PC-3 (cell line): ENCODE measurements at regions not wholly inside any gene's neighbourhood (a gene's known extent, or its start where the extent isn't known, plus 50 kb on each side); places are given as distances from the start of the nearest gene placed in this dataset.

Experiments used
- ATAC-seq: fragments of 200-7000 bp; cut with Tn5 transposase; 2 replicates; pipeline ENCODE4 v1.9.1; 2020; ENCODE audit warnings: mild to moderate bottlenecking, moderate library complexity
- BruUV-seq: library from RNA; stranded (reverse); fragments of 400-500 nt; replicated peaks from 2 replicates; lab custom pipeline; 2021; lab: Mats Ljungman, UMichigan
- CTCF ChIA-PET: fragments of 300-600 bp; sonication (Branson Sonifier 250); formaldehyde crosslinking; loops from one replicate; lab custom pipeline; 2022; ENCODE audit warnings: antibody characterized with exemption; lab: Charles Lee
- POLR2A ChIA-PET: fragments of 300-600 bp; sonication (Branson Sonifier 250); formaldehyde crosslinking; loops from one replicate; lab custom pipeline; 2022; ENCODE audit warnings: antibody characterized with exemption; ENCODE audit not compliant: unreplicated experiment; lab: Charles Lee
- DNase-seq: peaks from one replicate; pipeline ENCODE4 v3.0.0-alpha.2; 2015
- H2AFZ ChIP-seq: fragments of 300-600 bp; sonication (generic); 2 replicates; pipeline ENCODE4 v1.6.0; 2016; ENCODE audit warnings: antibody characterized with exemption, low read length
- H3F3A ChIP-seq: fragments of 300-600 bp; sonication (generic); one replicate; pipeline ENCODE4 v1.6.0; 2017; ENCODE audit warnings: antibody characterized with exemption, low read length, control low read depth, mild to moderate bottlenecking; ENCODE audit not compliant: unreplicated experiment
- H3K27ac ChIP-seq: fragments of 300-600 bp; sonication (generic); 2 replicates; pipeline ENCODE4 v1.5.1; 2016; ENCODE audit warnings: mild to moderate bottlenecking, low read length
- H3K27me3 ChIP-seq: fragments of 300-600 bp; sonication (generic); 2 replicates; pipeline ENCODE4 v1.6.1; 2016; ENCODE audit warnings: low read length, mixed read lengths
- H3K36me3 ChIP-seq: fragments of 300-600 bp; sonication (generic); 2 replicates; pipeline ENCODE4 v1.6.1; 2016; ENCODE audit warnings: low read depth, mixed run types, low read length, mixed read lengths
- H3K4me1 ChIP-seq: fragments of 300-600 bp; sonication (generic); 2 replicates; pipeline ENCODE4 v1.5.1; 2016; ENCODE audit warnings: low read length; ENCODE audit not compliant: insufficient read depth
- H3K4me2 ChIP-seq: fragments of 300-600 bp; sonication (generic); 2 replicates; pipeline ENCODE4 v1.6.0; 2016; ENCODE audit warnings: low read length
- H3K4me3 ChIP-seq: fragments of 300-600 bp; sonication (generic); 2 replicates; pipeline ENCODE4 v1.5.1; 2016; ENCODE audit warnings: mild to moderate bottlenecking, low read length, mixed read lengths
- H3K79me2 ChIP-seq: fragments of 300-600 bp; sonication (generic); 2 replicates; pipeline ENCODE4 v1.6.1; 2017; ENCODE audit warnings: low read length, mixed read lengths
- H3K9ac ChIP-seq: fragments of 300-600 bp; sonication (generic); 2 replicates; pipeline ENCODE4 v1.6.0; 2016; ENCODE audit warnings: mild to moderate bottlenecking, low read length
- H3K9me2 ChIP-seq: fragments of 300-600 bp; sonication (generic); replicated peaks from 2 replicates; pipeline ENCODE4 v1.6.1; 2016; ENCODE audit warnings: mixed run types, low read length, mixed read lengths
- H3K9me3 ChIP-seq: fragments of 300-600 bp; sonication (generic); 2 replicates; pipeline ENCODE4 v1.6.1; 2016; ENCODE audit warnings: low read length, mixed read lengths
- H4K20me1 ChIP-seq: fragments of 300-600 bp; sonication (generic); 2 replicates; pipeline ENCODE4 v1.6.1; 2016; ENCODE audit warnings: low read length, mixed read lengths
- EZH2 ChIP-seq: fragments of 300-600 bp; sonication (generic); IDR thresholded peaks from one replicate; pipeline ENCODE4 v1.6.1; 2017; ENCODE audit warnings: antibody characterized with exemption, mild to moderate bottlenecking, low read length; ENCODE audit not compliant: unreplicated experiment
- EZH2phosphoT487 ChIP-seq: fragments of 300-600 bp; sonication (generic); IDR thresholded peaks from 2 replicates; pipeline ENCODE4 v1.6.1; 2018; ENCODE audit warnings: mild to moderate bottlenecking, antibody characterized with exemption, low read length, borderline replicate concordance
- intact Hi-C: fragments of 100-400 bp; cut with micrococcal nuclease; formaldehyde crosslinking; loops from 2 replicates; pipeline ENCODE4 v1.9.0; 2023
- TF ChIP-seq, protein P1 (sequence below): fragments of 300-600 bp; sonication (generic); conservative IDR thresholded peaks from 2 replicates; pipeline ENCODE4 v1.5.1; 2017; ENCODE audit warnings: antibody characterized with exemption, low read depth, mild to moderate bottlenecking, low read length

- no TSS peak for BruUV-seq
- Histone ChIP-seq H3K4me2 (peak overlapping the region; percentile 70), H3K27me3 (no peaks in the 10 kb centered on the region), H3F3A (peaks cover 22% of the 10 kb centered on the region), H3K4me1 (peaks cover 72% of the 10 kb centered on the region), H2AFZ (no peak overlapping the region), H3K4me3 (peak overlapping the region; percentile 28; the same call in 1 of the 2 replicates), H3K9ac (peak overlapping the region; percentile 77), H3K9me3 (no peaks in the 10 kb centered on the region), H4K20me1 (no peaks in the 10 kb centered on the region), H3K27ac (peak overlapping the region; percentile 98), H3K36me3 (no peaks in the 10 kb centered on the region), H3K79me2 (no peaks in the 10 kb centered on the region), H3K9me2 (no peaks in the 10 kb centered on the region)
- DNase-seq (peak; percentile 86), ATAC-seq (peak; percentile 37)
- ChIA-PET POLR2A (interaction anchor here (0.5 to 0.7 kb wide), 6 partner anchors 169 to 1189 kb away, joined by 3 to 6 read pairs (median 3); partner anchors contain the start of gene STT3B), CTCF (interaction anchor here (1.0 kb wide), 1 partner anchor 145 kb away, joined by 4 read pairs; no protein-coding TSS in a partner anchor)
- TF ChIP-seq EZH2phosphoT487 (no peak), EZH2 (no peak)
- TF ChIP-seq, protein P1, sequence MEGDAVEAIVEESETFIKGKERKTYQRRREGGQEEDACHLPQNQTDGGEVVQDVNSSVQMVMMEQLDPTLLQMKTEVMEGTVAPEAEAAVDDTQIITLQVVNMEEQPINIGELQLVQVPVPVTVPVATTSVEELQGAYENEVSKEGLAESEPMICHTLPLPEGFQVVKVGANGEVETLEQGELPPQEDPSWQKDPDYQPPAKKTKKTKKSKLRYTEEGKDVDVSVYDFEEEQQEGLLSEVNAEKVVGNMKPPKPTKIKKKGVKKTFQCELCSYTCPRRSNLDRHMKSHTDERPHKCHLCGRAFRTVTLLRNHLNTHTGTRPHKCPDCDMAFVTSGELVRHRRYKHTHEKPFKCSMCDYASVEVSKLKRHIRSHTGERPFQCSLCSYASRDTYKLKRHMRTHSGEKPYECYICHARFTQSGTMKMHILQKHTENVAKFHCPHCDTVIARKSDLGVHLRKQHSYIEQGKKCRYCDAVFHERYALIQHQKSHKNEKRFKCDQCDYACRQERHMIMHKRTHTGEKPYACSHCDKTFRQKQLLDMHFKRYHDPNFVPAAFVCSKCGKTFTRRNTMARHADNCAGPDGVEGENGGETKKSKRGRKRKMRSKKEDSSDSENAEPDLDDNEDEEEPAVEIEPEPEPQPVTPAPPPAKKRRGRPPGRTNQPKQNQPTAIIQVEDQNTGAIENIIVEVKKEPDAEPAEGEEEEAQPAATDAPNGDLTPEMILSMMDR = no peak
- intact Hi-C loops = loop anchor here (1.0 to 5.0 kb wide), 9 partner anchors 13 to 403 kb away; partner anchors contain the start of gene TGFBR2
These were observed 262.5 kb upstream of the TGFBR2 start for GRCh38 chr3:30343861-30344260.

- H3K9me2 ChIP-seq = no peaks in the 10 kb centered on the region
- H3K4me1 ChIP-seq = peaks cover 76% of the 10 kb centered on the region
- H3K27me3 ChIP-seq = no peaks in the 10 kb centered on the region
- POLR2A ChIA-PET = interaction anchor here (0.5 to 0.7 kb wide), 6 partner anchors 169 to 1189 kb away, joined by 3 to 6 read pairs (median 3); partner anchors contain the start of gene STT3B
- H4K20me1 ChIP-seq = no peaks in the 10 kb centered on the region
- CTCF ChIA-PET = interaction anchor here (0.6 to 1.0 kb wide), 2 partner anchors 124 to 145 kb away, joined by 3 to 4 read pairs; no protein-coding TSS in a partner anchor
- peak overlapping the region; percentile 77 for H3K9ac ChIP-seq
- peak; percentile 96 for DNase-seq
- intact Hi-C loops = loop anchor here (1.0 to 5.0 kb wide), 7 partner anchors 13 to 403 kb away; partner anchors contain the start of gene TGFBR2
- no peaks in the 10 kb centered on the region for H3K79me2 ChIP-seq
- H2AFZ ChIP-seq = no peak overlapping the region
- TF ChIP-seq EZH2phosphoT487 (no peak), EZH2 (no peak)
- TF ChIP-seq, protein P1 = no peak
- peaks cover 22% of the 10 kb centered on the region for H3F3A ChIP-seq
- H3K27ac ChIP-seq = peak overlapping the region; percentile 98
- H3K4me3 ChIP-seq = no peak overlapping the region
- BruUV-seq = no TSS peak
- H3K36me3 ChIP-seq = no peaks in the 10 kb centered on the region
- ATAC-seq = peak; percentile 77
- no peaks in the 10 kb centered on the region for H3K9me3 ChIP-seq
- H3K4me2 ChIP-seq = peak overlapping the region; percentile 70
These were observed 262.1 kb upstream of the TGFBR2 start for GRCh38 chr3:30344288-30344687.

- CTCF ChIA-PET = no interaction called here
- DNase-seq = no peak
- Histone ChIP-seq H3K9me2 (no peaks in the 10 kb centered on the region), H3K27ac (peak overlapping the region; percentile 98), H3K36me3 (no peaks in the 10 kb centered on the region), H3K9me3 (no peaks in the 10 kb centered on the region), H2AFZ (no peak overlapping the region), H3K4me2 (peak overlapping the region; percentile 60), H3K9ac (peak overlapping the region; percentile 81), H3F3A (peaks cover 22% of the 10 kb centered on the region), H3K4me1 (peaks cover 86% of the 10 kb centered on the region), H3K4me3 (no peak overlapping the region), H3K27me3 (no peaks in the 10 kb centered on the region), H4K20me1 (no peaks in the 10 kb centered on the region), H3K79me2 (no peaks in the 10 kb centered on the region)
- TF ChIP-seq EZH2phosphoT487 (no peak), EZH2 (no peak)
- ATAC-seq = no peak
- no TSS peak for BruUV-seq
- intact Hi-C loops = loop anchor here (1.0 to 2.0 kb wide), 2 partner anchors 60 to 250 kb away; no protein-coding TSS in a partner anchor
- POLR2A ChIA-PET = interaction anchor here (0.5 kb wide), 1 partner anchor 142 kb away, joined by 3 read pairs; no protein-coding TSS in a partner anchor
These were observed 259.5 kb upstream of the TGFBR2 start for GRCh38 chr3:30346933-30347320.
